Loucy (cell line): ENCODE measurements at regions not wholly inside any gene's neighbourhood (a gene's known extent, or its start where the extent isn't known, plus 50 kb on each side); places are given as distances from the start of the nearest gene placed in this dataset.

Source experiments
- H2AFZ ChIP-seq: fragments of 200-600 bp; sonication (generic); 2 replicates; pipeline ENCODE4 v1.6.0; 2016; ENCODE audit warnings: antibody characterized with exemption, mild to moderate bottlenecking, low read length, moderate library complexity
- H3F3A ChIP-seq: fragments of 200-600 bp; 2 replicates; pipeline ENCODE4 v1.6.0; 2016; ENCODE audit warnings: antibody characterized with exemption, low read depth, mild to moderate bottlenecking
- H3K27me3 ChIP-seq: fragments of 200-600 bp; sonication (generic); 2 replicates; pipeline ENCODE4 v1.6.1; 2014; ENCODE audit warnings: low read length, mild to moderate bottlenecking; ENCODE audit not compliant: insufficient read depth, poor library complexity, severe bottlenecking
- H3K36me3 ChIP-seq: fragments of 200-600 bp; sonication (generic); 2 replicates; pipeline ENCODE4 v1.6.1; 2016; ENCODE audit warnings: low read length; ENCODE audit not compliant: insufficient read depth
- H3K4me1 ChIP-seq: fragments of 200-600 bp; sonication (generic); 2 replicates; pipeline ENCODE4 v1.5.1; 2014; ENCODE audit warnings: low read length, mild to moderate bottlenecking; ENCODE audit not compliant: insufficient read depth, poor library complexity, severe bottlenecking
- H3K4me2 ChIP-seq: fragments of 200-600 bp; sonication (generic); 2 replicates; pipeline ENCODE4 v1.6.0; 2014; ENCODE audit warnings: antibody characterized with exemption, low read length, low read depth, mild to moderate bottlenecking; ENCODE audit not compliant: poor library complexity, severe bottlenecking
- H3K4me3 ChIP-seq: fragments of 200-600 bp; sonication (generic); 2 replicates; pipeline ENCODE4 v1.5.1; 2014; ENCODE audit warnings: low read length, mild to moderate bottlenecking, mixed read lengths; ENCODE audit not compliant: poor library complexity, severe bottlenecking
- H3K79me2 ChIP-seq: fragments of 200-600 bp; sonication (generic); 2 replicates; pipeline ENCODE4 v1.6.1; 2014; ENCODE audit warnings: low read length; ENCODE audit not compliant: insufficient read depth
- H3K9ac ChIP-seq: fragments of 200-600 bp; sonication (generic); 2 replicates; pipeline ENCODE4 v1.6.0; 2014; ENCODE audit warnings: mild to moderate bottlenecking, low read depth, low read length, moderate library complexity; ENCODE audit not compliant: poor library complexity, severe bottlenecking
- H3K9me2 ChIP-seq: fragments of 200-600 bp; sonication (generic); replicated peaks from 2 replicates; pipeline ENCODE4 v1.6.1; 2016; ENCODE audit warnings: low read depth, low read length, mixed read lengths
- H3K9me3 ChIP-seq: fragments of 200-600 bp; sonication (generic); 2 replicates; pipeline ENCODE4 v1.6.1; 2014; ENCODE audit warnings: mild to moderate bottlenecking, antibody characterized with exemption, low read length, low read depth; ENCODE audit not compliant: insufficient read depth
- H4K20me1 ChIP-seq: fragments of 200-600 bp; sonication (generic); 2 replicates; pipeline ENCODE4 v1.6.0; 2014; ENCODE audit warnings: antibody characterized with exemption, low read length, mild to moderate bottlenecking; ENCODE audit not compliant: insufficient read depth, poor library complexity, severe bottlenecking
- CTCF ChIP-seq: fragments of 200-600 bp; sonication (generic); conservative IDR thresholded peaks from 2 replicates; pipeline ENCODE4 v1.5.1; 2014; ENCODE audit warnings: mild to moderate bottlenecking, antibody characterized with exemption, low read length
- EZH2phosphoT487 ChIP-seq: fragments of 200-600 bp; IDR thresholded peaks from 2 replicates; pipeline ENCODE4 v1.6.1; 2018; ENCODE audit warnings: antibody characterized with exemption, mild to moderate bottlenecking, moderate library complexity, borderline replicate concordance

DNA sequence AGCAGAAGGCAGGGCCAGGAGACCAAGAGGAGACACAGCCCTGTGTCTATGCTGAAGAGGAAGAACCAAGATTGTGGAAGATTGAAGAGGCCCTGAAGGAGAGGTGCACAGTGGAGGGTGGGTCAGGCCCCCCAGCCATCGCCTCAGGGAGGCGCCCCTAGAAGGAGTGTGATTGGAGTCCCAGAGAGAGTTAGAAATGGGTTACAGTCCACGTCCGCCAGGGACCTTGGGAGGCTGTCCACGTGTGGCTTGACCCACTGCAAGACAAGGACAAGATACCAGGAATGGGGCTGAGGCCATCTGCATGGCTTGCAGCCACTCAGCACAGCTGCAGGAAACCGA is 375.1 kb downstream of the NPHP4 start:
- no peaks in the 10 kb centered on the region for H3K9me2 ChIP-seq
- H4K20me1 ChIP-seq = no peaks in the 10 kb centered on the region
- H3K4me3 ChIP-seq = no peak overlapping the region
- H3K9ac ChIP-seq = no peak overlapping the region
- no peaks in the 10 kb centered on the region for H3K36me3 ChIP-seq
- H3K4me1 ChIP-seq = no peaks in the 10 kb centered on the region
- H3K4me2 ChIP-seq = no peak overlapping the region
- H3K9me3 ChIP-seq = no peaks in the 10 kb centered on the region; the same call in 1 of the 2 replicates
- no peaks in the 10 kb centered on the region for H3K79me2 ChIP-seq
- no peak for TF ChIP-seq CTCF
- H2AFZ ChIP-seq = no peak overlapping the region
- no peaks in the 10 kb centered on the region for H3K27me3 ChIP-seq
- no peaks in the 10 kb centered on the region for H3F3A ChIP-seq

DNA sequence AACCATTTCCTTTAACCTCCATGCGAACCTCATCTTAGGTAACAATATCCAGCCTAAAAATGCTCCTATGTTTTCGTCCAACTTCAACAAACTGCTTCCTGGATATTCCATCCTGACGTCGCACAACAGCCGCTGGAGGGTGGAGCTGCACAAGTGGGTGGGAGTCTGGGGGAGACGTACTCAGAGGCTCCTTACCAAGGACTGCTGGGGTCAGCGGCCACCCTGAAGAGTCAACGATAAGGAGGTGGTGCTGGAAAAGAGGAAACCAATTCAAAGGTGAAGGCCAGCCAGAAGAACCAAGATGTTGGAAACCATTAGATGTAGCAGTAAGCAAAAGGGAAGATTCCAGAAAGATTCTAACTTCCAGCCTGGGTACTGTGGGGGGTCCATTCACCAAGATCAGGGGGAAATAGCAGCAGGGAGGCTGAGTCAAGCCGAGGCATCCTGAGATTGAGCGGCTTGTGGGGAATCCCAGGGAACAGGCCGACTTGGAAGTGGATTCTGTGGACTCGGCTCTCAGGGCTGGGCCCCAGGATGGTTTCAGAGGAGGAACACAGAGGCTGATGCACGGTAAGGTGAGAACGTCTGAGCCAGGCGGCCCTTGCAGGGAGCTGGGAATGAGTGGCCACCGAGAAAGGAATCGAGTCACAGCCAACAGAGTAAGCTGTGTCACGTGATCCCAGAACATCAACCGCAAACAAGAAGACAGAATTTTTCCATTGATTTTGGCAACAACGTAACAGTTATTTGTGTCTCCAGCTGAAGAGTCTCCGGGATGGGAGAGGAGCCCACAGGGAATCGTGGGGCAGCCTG is 375.7 kb downstream of the NPHP4 start:
- Histone ChIP-seq H3K4me2 (no peak overlapping the region), H2AFZ (no peak overlapping the region), H3K9ac (no peak overlapping the region), H3K4me1 (no peaks in the 10 kb centered on the region), H3K36me3 (no peaks in the 10 kb centered on the region), H3K9me3 (no peaks in the 10 kb centered on the region; the same call in 1 of the 2 replicates), H4K20me1 (no peaks in the 10 kb centered on the region), H3K27me3 (no peaks in the 10 kb centered on the region), H3F3A (no peaks in the 10 kb centered on the region), H3K79me2 (no peaks in the 10 kb centered on the region), H3K9me2 (no peaks in the 10 kb centered on the region), H3K4me3 (no peak overlapping the region)
- TF ChIP-seq EZH2phosphoT487 (no peak), CTCF (no peak)

DNA sequence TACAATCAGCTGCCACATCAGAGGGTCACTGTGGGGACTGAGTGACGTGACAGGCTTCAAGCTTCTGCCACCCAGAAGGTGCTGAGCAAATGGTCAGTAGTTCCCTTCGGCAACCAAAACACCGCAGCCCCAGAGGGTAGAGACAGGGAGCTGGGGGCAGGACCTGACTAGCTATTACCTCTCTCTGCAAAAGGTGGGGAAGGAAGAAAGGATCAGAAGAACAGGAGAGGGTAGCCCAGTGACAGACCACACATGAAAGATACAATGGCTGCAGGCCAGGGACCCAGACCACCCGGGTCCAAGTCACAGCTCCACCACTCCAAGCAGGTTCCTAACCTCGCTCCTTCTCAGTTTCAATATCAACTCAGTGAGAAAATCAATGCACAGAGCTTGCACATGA is 377.1 kb downstream of the NPHP4 start:
- TF ChIP-seq CTCF = no peak
- TF ChIP-seq EZH2phosphoT487 = no peak
- no peaks in the 10 kb centered on the region for H3K36me3 ChIP-seq
- no peaks in the 10 kb centered on the region; the same call in 1 of the 2 replicates for H3K9me3 ChIP-seq
- H3F3A ChIP-seq = no peaks in the 10 kb centered on the region
- H2AFZ ChIP-seq = no peak overlapping the region
- H3K79me2 ChIP-seq = no peaks in the 10 kb centered on the region
- no peaks in the 10 kb centered on the region for H4K20me1 ChIP-seq
- H3K4me3 ChIP-seq = no peak overlapping the region
- H3K27me3 ChIP-seq = no peaks in the 10 kb centered on the region
- H3K4me2 ChIP-seq = no peak overlapping the region
- no peaks in the 10 kb centered on the region for H3K9me2 ChIP-seq
- H3K4me1 ChIP-seq = no peaks in the 10 kb centered on the region
- no peak overlapping the region for H3K9ac ChIP-seq
